Brain pericyte (primary cell): ENCODE measurements at regions not wholly inside any gene's neighbourhood (a gene's known extent, or its start where the extent isn't known, plus 50 kb on each side); places are given as distances from the start of the nearest gene placed in this dataset.
A peak's percentile ranks its signal among the peaks of the same experiment; 100 is the strongest.

Source experiments
- DNase-seq: peaks from one replicate; pipeline ENCODE4 v3.0.0-alpha.2; 2012; ENCODE audit warnings: low read depth, low spot score

DNA sequence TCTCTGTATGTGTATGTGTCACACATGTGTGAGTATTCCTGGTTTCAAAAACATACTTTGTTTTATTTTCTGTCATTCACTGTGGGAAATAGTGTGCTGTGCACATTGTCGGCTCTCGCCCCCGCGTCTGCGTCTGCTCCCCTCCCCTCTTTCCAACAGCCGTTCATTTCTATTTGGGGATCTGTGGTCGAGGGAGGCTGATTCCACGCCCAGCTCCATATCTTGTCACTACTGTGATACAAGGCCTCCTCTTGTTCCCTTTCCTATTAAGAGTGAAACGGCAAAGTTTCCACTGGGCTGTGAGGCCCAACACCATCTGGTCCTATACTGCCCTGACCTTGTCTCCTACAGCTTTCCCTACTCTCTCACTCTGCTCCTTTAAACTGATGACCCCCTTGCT, 172.5 kb upstream of the LRIG1 start:
- DNase-seq: no peak

DNA sequence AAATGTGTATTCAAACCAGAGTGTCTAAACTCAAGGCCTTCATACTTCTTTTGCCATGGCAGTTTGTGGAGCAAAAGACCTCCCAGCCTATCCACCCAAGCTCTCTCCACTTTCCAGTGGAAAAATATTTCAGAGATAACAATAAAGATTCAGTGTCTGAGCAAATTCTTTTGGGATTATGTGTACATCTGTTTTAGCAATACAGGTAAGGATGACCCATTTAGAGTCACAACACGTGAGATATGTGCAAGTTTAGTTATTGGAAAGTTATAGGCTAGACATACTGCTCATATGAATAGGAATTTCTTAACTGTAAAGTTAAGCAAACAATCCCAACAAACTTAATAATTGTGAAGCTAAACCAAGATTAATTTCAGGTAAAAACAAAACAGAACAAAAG, 174.5 kb upstream of the LRIG1 start:
- DNase-seq: no peak

DNA sequence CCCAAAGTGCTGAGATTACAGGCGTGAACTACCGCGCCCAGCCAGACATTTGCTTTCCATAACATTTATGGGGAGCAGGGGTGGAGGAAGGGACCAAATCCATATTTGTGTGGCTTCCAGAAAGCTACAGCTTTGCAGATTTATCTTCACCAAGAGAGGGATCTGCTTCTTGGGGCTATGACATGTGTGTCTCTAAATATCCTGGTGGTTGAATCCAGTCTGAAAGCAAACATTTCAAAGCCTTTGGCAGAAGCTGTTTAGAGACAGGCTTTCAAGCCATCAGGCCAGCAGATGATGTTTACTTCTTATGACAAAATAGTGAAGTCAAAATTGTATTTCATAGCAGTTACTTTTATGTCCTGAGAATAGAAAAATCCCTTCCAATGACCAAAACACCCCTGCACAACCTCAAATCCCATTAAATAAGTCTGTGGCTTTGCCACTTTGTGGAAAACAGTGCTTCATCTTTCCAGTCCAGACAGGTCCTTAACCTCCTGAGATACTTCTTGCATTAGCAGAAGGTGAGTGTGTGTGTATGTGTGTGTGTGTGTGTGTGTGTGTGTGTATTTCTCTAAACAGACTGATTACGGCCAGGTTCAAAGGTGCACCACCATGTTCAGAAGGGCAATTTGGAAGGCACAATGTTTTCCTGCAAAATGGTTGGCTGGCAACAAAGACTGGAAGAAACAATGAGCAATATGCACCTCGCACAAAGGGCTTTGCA, 191.4 kb upstream of the LRIG1 start:
- DNase-seq: no peak

DNA sequence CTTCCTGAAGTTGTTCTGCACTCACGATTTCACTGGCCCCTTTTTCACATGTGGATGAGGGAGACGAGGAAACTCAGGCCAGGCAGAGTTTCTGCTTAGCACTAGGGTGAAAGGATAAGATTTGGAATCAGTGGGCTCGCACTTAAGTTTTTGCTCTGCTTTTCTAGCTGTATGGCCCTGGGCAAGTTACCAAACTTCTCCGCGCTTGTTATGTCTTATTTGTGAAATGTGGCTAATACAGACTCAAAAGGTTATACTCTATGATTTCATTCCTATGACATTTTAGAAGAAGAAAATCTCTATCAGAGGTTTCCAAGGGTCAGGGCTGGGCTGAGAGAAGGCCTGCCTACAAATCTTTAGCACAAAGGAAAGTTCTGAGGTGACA, 191.9 kb upstream of the LRIG1 start:
- no peak for DNase-seq

DNA sequence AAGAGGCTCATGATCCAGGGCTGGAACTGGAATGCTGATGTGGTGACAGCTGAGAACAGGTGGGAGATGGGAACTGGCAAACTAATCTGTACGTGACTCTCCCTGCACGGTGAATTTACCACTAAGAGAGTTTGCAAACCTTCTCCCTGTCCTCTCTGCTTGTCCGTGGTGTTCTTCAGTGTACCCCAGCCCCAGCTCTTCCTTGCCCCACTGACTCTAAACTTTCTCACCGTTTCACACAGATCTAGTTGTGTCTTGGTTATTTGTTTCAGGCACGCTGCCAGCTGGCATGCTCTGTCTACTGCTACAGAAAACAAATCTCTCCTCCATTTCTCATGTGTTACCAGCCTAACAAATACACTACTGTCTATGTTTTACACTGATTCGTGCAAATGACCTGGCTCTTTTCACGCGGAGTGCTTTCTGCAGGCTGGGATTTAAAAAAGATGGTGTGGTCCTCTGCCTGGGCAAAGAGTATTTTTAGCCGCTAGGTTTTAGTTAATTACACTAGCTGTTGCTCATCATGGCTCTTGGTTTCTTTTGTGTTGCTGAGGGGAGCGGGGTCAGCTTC, 192.7 kb upstream of the LRIG1 start:
- peak; percentile 5 for DNase-seq

DNA sequence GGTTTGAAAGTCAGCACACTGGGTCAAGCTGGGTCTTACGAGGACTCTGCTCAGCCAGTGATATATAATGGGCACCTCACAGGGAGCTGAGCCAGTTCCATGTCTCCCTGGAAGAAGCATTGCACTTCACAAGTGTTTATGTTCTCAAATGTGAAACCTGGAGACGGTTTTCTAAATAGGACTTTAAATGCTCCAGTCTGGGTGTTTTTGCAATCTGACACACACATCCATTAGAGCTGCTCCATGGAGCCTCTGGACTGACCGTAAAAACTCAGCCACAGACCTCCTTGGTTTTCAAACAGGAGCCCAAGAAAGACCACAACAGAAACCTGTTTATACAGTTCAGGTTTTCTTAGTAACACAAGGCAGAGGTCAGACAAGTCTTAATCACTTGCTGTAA, 201.3 kb upstream of the LRIG1 start:
- DNase-seq: no peak

DNA sequence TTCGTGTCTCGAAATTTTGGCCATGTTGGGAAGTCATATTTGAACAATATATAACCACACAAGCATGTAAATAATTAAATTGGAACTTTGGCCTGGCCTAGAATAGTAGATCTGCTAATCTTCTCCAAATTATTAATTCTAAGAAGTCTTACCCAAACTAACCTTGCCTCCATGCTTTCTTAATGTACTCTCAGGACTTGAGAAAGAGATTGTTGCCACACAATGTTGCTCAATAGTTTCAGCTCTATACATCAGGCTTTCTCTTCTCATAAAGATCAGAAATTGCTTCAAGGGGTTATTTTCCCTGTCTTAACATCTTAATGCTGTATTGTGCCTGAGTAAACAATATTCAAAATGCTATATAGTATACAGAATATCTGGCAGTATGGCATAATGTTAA, 202.7 kb upstream of the LRIG1 start:
- DNase-seq: no peak

DNA sequence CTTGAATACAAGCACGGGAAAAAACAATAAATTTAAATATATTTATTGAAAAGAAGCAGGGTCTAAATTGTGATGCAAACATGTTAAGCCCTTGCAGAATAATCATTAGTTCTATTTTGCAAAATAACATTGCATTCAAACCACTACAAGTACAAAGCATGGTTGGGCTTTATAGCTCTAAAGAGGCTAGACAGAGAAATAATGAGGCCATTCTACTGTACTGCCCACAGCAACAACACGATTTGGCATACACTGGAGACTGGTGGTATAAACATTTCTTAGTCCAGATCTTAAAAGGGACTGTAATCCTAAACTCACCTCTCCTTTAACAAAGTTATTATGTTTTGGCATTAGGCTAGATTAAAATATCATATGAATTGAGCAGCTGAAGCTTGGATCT, 204.3 kb upstream of the LRIG1 start:
- no peak for DNase-seq

DNA sequence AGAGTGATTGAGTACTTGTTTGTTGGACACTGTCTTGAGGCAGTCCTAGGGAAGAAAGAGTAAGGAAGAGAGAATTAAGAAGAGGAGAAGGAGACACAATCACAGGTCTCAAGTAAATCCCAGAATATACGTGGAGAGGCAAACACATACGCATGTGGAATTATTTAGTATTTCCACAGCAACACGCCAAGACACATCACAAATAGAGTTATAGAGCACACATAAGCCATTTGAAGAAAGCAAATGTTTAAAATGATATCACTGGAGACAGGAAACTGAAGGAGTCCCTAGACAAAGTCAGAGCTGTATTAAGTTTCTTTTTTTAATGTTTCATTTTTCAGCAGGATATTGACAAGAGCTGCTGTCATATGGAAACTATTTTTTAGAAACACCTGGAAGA, 206.1 kb upstream of the LRIG1 start:
- no peak for DNase-seq

DNA sequence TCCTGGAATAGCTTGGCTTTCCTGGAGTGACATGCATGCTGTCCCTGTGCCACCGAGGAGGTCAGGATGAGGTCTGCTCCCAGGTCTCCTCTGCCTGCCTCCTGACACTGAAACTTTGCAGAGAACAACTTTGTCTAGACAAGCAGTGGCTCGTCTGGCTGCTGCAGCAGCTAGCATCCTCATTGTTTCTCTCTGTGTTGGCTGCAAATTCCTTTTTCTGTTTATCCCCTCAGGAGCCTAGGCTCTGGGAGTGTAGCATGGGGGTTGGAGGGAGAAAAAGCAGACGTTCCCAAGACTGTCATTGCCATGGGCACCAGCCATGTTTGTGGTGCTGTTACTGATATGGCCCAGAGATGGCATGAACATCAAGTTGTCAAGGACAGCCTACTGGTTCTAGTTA, 208.7 kb upstream of the LRIG1 start:
- no peak for DNase-seq

DNA sequence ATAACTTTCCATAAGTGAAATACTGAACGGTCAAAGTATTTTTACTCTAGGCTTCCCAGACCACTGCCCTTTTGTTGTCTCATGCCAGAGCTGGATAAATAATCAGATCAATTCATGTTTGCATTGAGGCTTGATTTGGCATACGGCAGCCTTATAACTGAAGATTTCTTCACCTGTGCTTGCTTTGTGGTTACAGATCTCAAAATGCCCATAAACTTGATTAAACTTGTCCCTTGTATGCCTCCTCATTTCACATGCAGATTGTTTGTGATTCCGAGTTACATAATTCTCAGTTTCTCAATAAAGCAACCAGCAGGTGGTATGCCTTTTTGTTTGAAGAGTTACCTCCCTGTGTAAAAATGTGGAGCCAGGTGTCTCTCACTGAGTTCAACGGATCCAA, 211.4 kb upstream of the LRIG1 start:
- DNase-seq: no peak

DNA sequence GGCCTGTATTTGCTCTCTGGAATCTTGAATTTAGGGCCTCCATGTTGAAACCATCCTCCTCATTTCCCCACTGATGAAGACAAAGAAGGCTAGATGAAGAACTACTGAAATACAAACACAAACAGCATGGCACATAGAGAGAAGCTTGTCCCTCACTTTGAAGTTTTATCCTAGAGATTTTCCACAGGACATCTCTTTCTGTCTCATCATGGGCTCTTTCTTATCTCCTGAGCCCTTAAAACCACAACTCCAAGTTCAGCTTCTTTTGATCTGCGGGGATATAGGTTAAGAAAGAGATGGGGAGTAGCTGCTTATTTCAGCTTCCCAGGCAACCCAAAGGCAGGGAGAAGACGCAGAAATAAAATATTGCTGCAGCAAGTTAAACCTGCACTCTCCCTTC, 213.1 kb upstream of the LRIG1 start:
- DNase-seq: no peak

DNA sequence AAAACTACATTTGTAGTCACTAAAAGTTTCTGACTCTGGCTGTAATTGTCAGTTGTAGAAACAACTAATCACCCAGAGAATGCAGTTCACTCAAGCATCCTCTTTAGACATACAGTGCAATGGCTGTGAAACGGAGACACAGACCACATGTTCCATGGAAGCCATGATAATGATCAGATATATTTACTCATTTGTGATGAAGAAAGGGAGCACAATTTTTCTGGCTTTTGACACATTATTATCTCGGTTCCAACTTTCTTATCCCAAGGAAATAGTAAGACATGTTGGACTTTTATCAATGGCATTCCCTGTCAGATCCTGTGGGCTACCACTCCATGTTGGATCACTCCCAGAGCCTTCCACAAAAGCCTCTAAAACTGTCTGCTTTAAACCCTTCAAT, 215.0 kb upstream of the LRIG1 start:
- no peak for DNase-seq

DNA sequence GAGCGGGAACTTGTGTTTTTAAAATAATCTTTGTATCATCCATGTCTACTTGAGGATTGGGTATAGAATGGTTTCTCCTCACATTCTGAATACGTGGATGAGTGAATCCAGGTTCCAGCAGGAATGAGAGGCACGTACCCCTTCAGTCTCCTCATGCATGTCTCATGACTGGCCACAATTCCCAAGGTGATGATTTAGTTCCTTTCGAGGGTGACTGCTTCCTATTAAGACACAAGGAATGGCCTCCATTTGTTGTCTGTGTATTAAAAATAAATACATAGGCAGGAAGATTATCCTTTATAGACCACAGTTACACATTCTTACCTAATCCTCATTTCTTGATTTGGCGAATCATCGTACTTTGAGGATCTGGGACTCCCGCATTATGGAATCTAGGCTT, 217.0 kb upstream of the LRIG1 start:
- DNase-seq: no peak

DNA sequence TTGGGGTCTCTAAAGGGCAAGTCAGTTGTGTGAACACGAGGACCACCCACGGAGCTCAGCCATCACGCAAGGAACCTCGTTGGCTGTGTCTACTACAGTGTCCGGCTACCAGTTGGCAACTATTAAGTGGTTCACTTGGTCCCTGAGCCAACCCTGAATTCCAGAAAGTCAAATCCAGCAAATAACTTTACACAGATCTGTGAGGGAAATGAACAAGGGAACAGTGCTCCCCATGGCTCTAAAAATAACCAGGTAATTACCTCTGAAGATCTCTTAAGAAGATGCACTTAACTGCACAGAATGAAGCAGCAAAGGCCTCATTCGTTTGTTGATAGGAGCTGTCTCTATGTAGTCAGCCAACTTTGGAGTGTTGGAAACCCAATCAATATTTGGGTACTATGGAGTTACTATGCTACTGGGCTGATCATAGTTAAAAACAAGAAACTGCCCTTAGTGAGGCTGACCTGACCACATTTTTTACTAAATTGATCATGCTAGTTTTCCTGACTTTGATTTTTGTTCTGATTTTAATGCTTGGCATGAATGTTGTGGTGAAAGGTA, 219.1 kb upstream of the LRIG1 start:
- DNase-seq: no peak

DNA sequence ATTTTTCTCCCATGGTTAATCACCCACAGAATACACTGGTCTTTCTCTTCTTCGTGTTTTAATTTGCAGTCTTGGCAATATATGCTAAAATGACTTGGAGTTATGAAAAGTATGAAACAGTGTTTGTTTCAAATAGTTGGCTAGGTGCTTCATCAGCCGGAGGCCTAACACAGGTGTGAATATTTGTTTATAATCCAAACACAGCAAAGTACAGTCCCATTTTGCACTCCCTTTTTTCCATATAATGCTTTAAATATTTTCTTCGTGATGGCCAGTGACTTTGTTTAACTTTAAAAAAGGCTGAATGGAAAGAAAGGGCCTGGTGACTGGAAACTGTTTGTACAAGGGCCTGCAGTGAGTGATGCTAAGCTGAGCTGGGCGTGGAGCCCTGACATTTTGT, 219.7 kb upstream of the LRIG1 start:
- DNase-seq: no peak

DNA sequence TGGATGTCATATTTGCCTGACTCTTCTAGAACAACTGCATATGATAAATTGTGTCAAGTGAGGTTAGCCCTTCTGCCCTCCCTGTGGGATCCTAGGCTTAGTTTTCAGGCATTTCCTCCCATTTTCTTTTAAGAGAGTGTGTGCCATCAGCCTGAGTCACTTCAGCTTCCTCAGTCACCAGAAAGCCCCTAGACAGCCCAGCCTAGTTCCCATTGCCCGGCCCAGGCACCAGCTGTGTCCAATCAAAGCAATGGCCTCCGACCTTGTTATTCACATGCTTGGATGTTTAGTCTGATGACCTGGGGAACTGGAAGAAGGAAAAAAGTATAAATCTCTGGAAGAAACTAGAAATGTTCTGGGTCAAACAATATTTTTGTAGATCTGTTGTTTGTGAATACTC, 221.9 kb upstream of the LRIG1 start:
- DNase-seq: peak; percentile 16

DNA sequence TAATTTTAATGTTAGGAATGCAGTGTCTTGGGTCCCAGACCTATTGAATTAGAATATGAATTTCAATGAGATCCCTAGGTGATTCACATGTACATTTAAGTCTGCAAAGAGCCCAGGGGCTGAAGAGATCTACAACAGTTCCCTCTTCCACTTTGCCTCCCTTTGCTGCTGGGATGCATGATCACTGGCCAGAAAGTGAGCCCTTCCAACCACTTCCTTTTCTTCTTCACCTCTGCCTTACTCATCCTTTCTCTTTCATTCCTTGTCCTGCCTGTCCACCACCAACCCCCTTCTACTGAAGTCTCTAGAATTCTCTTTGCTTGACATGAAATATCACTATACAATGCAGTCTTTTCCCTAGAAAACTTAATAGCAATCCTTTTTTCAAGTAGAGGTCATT, 222.4 kb upstream of the LRIG1 start:
- no peak for DNase-seq

DNA sequence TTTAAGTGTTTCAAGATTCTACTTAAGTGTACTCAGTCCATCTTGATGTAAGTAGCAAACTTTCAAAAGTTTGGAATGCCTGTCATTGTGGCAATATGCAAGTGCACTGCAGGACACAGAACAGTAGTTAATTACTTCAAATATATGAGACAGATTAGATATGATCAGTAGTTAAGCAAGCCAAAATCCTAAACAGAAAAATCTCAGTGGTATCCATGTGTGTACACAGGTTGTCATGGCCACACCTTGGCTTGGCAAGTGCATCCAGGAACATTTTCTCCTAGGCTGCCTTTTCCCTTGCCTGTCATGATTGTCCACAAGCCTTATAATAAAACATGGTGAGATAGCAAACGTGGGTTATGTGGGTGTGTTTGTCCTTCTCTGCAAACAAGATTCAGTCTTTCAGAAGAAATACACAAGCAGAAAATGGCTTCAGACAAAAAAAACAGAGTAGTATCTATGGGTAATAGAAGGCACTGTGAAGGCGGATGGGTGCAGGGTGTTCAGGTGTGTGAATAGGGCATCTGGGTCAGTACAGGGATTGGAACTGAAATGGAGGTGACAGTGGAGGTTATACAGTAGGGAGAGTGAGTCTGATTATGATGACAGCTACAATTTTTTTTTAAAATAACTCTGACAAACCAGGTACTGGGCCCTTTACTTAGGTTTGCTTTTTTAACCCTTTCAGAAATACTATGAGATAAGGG, 229.0 kb upstream of the LRIG1 start:
- no peak for DNase-seq

DNA sequence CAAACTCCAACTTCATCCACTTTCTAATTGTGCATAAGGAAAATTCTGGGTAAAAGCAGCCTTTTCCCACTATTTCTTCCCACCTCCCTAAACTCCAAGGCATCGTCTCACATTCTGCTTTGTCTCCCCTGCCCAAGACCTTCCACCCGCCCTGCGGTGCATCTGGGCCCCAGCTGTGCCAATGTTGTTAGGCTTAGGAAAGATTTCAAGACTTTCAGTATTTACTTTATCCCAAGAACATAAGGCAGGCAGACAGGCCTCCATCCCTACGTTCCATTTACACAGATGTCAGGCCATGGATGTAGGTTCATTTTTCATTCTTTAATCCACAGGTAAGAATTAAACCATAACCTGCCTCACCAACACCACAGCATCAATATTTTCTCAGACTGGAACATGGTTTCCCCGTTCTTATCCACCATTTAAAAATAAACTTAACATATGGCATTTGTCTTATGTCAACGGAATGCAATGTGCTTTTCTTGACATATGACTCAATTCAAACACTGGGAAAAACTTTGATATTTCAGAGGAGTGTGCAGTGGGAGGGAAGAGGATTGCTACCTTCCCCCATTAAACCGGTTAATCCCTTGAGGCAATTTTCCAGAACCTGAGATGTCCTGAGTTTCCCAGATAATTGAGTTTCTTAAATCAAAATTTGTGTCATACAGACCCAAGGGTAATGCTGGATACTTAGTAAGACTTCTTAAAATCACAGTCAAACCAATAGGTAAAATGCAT, 238.0 kb upstream of the LRIG1 start:
- DNase-seq: peak; percentile 42

DNA sequence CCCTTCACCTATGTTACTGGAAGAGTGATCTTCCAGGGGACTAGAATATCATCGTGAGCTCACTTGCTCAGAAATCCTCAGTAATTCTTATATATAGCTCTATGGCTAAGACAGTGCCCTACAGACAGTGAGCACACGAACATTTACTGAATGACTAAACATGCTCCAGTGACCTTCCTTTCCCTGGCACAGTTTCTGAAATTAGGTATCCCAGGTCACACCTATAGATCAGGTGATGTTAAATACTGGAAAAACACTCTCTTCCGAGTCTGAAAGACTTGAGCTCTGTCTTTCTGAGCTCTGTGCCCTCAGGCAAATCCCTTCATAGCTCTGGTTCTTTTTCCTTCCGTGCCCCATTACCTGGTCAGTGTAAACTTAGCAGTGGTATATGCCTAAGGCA, 239.4 kb upstream of the LRIG1 start:
- DNase-seq: no peak

DNA sequence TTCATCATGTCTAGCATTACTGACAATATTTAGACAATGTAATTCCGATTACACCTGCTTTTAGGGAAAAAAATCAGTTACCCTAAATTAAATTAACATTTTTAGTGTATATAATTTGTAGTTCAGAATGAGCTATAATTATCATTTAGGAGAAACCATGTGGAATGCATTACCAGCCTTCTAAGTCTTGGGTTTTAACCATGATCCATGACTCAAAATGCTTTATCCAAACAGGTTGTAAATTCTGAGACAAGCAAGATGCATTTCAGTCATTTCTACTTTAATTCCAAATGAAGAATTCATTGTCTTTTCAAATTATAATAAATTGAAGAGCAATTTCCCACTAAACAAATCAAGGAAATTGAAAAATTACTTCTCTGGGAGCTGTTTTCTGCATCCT, 243.7 kb upstream of the LRIG1 start:
- no peak for DNase-seq
